Right lobe of liver (tissue), 6 donors: ENCODE measurements at regions not wholly inside any gene's neighbourhood (a gene's known extent, or its start where the extent isn't known, plus 50 kb on each side); places are given as distances from the start of the nearest gene placed in this dataset.

Experiments used
- ATAC-seq, 4 donors: fragments of 200-7000 bp; cut with Tn5 transposase; one replicate each; pipeline ENCODE4 v1.9.1; 2020; ENCODE audit warnings: mild to moderate bottlenecking in 4 of 4, moderate library complexity in 4 of 4
- DNase-seq, 3 donors: peaks; one replicate each; pipeline ENCODE4 v3.0.0-alpha.2; 2020
- H3K27ac ChIP-seq, 3 donors: fragments of 200-600 bp; one replicate each; pipeline ENCODE4 v1.8.0; 2022
- H3K27me3 ChIP-seq, 2 donors: fragments of 200-600 bp; one replicate each; pipeline ENCODE4 v1.8.0; 2022
- H3K36me3 ChIP-seq, 4 donors: fragments of 200-600 bp; sonication (generic) in 1 of 4; one replicate each; pipeline versions ENCODE4 v1.5.1 to v1.8.0; 2017 to 2022; ENCODE audit warnings: control low read depth in 1 of 4
- H3K4me1 ChIP-seq, 4 donors: fragments of 200-600 bp; sonication (generic) in 1 of 4; one replicate each; pipeline versions ENCODE4 v1.5.1 to v1.8.0; 2017 to 2022; ENCODE audit warnings: control low read depth in 1 of 4
- H3K4me3 ChIP-seq, 3 donors: fragments of 200-600 bp; one replicate each; pipeline ENCODE4 v1.8.0; 2022
- H3K9me3 ChIP-seq, 4 donors: fragments of 200-600 bp; sonication (generic) in 1 of 4; one replicate each; pipeline versions ENCODE4 v1.5.1 to v1.8.0; 2017 to 2022; ENCODE audit warnings: control low read depth in 1 of 4
- CTCF ChIP-seq, 4 donors: fragments of 200-600 bp in 3 of 4; fragments of 450-650 bp in 1 of 4; IDR thresholded peaks; one replicate each; pipeline versions ENCODE4 v1.5.1 to v1.8.0; 2016 to 2022; ENCODE audit warnings: antibody characterized with exemption in 4 of 4, mild to moderate bottlenecking in 2 of 4
- POLR2A ChIP-seq: fragments of 450-650 bp; IDR thresholded peaks from one replicate; pipeline ENCODE4 v1.6.1; 2017; ENCODE audit warnings: antibody characterized with exemption, mild to moderate bottlenecking
- WGBS: methylation state at CpG from one replicate; pipeline ENCODE4 v1.1.6; 2018; ENCODE audit warnings: low coverage, low lambda C conversion rate; ENCODE audit not compliant: insufficient coverage; ENCODE audit errors: missing lambda C conversion rate; 5-methylcytosine and 5-hydroxymethylcytosine counted together
- intact Hi-C, 2 donors: fragments of 100-400 bp; cut with DNase I; formaldehyde crosslinking; loops; one replicate each; pipeline versions ENCODE4 v1.11.2 to v1.14.1; 2022
- donor health status: DM: no; HTN: yes; CAD: no.
- donor health status: DM: no; HTN: no; CAD: no.
- donor health status: DM: no; HTN: no; CAD: no.
- donor health status: DM: no; HTN: yes; CAD: no.
- donor health status: DM: no; HTN: yes; CAD: no.

- H3K4me1 ChIP-seq = no peaks in the 10 kb centered on the region
- no peaks in the 10 kb centered on the region for H3K36me3 ChIP-seq
- DNase-seq = no peak
- no peak for ATAC-seq
- TF ChIP-seq CTCF (IDR thresholded peaks at IDR 0.05) = no peak
- TF ChIP-seq POLR2A = no peak
- H3K27ac ChIP-seq = no peak overlapping the region
- intact Hi-C loops = no loop called here
- no peak overlapping the region for H3K4me3 ChIP-seq
- H3K27me3 ChIP-seq = no peaks in the 10 kb centered on the region
- 50% methylated on average over 9 of the region's 11 CpGs for WGBS
- no peaks in the 10 kb centered on the region for H3K9me3 ChIP-seq
Measured at GRCh38 chr10:18753312-18753895, 94.2 kb downstream of the ARL5B start.

GRCh38 chr10:18759575-18759974 is 100.3 kb downstream of the ARL5B start:
- no peaks in the 10 kb centered on the region for H3K9me3 ChIP-seq
- no peak for ATAC-seq
- no peaks in the 10 kb centered on the region for H3K4me1 ChIP-seq
- 10% methylated on average over 1 of the region's 1 CpG for WGBS
- no peaks in the 10 kb centered on the region for H3K36me3 ChIP-seq
- H3K4me3 ChIP-seq = no peak overlapping the region
- no peaks in the 10 kb centered on the region for H3K27me3 ChIP-seq
- no peak overlapping the region for H3K27ac ChIP-seq
- DNase-seq = no peak
- intact Hi-C loops = no loop called here
- TF ChIP-seq POLR2A (no peak), CTCF (IDR thresholded peaks at IDR 0.05) (no peak)

- no peaks in the 10 kb centered on the region for H3K27me3 ChIP-seq
- H3K27ac ChIP-seq = no peak overlapping the region
- DNase-seq (no peak), ATAC-seq (no peak)
- intact Hi-C loops = no loop called here
- no peaks in the 10 kb centered on the region for H3K9me3 ChIP-seq
- WGBS = 64% methylated on average over 4 of the region's 4 CpGs
- H3K4me1 ChIP-seq = no peaks in the 10 kb centered on the region
- H3K4me3 ChIP-seq = no peak overlapping the region
- no peak for TF ChIP-seq POLR2A
- TF ChIP-seq CTCF (IDR thresholded peaks at IDR 0.05) = no peak
- H3K36me3 ChIP-seq = no peaks in the 10 kb centered on the region
Measured at GRCh38 chr10:18760836-18761235, 101.6 kb downstream of the ARL5B start.

GRCh38 chr10:18767981-18768380 is 108.8 kb downstream of the ARL5B start:
- Histone ChIP-seq H3K27ac (no peak overlapping the region), H3K27me3 (no peaks in the 10 kb centered on the region), H3K9me3 (no peaks in the 10 kb centered on the region), H3K36me3 (no peaks in the 10 kb centered on the region), H3K4me3 (no peak overlapping the region), H3K4me1 (no peaks in the 10 kb centered on the region)
- DNase-seq (no peak), ATAC-seq (no peak)
- 57% methylated on average over 4 of the region's 4 CpGs for WGBS
- intact Hi-C loops = no loop called here
- TF ChIP-seq CTCF (IDR thresholded peaks at IDR 0.05) (no peak), POLR2A (no peak)

- Histone ChIP-seq H3K4me3 (no peak overlapping the region), H3K4me1 (no peaks in the 10 kb centered on the region), H3K27ac (no peak overlapping the region), H3K9me3 (no peaks in the 10 kb centered on the region), H3K27me3 (no peaks in the 10 kb centered on the region), H3K36me3 (no peaks in the 10 kb centered on the region)
- 66% methylated on average over 4 of the region's 4 CpGs for WGBS
- DNase-seq (no peak), ATAC-seq (no peak)
- TF ChIP-seq POLR2A (no peak), CTCF (IDR thresholded peaks at IDR 0.05) (no peak)
- intact Hi-C loops = no loop called here
Measured at GRCh38 chr10:18773180-18773579, 113.9 kb downstream of the ARL5B start.
